ENCODE measurements at regions not wholly inside any gene's neighbourhood (a gene's known extent, or its start where the extent isn't known, plus 50 kb on each side); places are given as distances from the start of the nearest gene placed in this dataset.

- peak; percentile 18 for DNase-seq
These were observed 370.5 kb upstream of the PBX1 start for GRCh38 chr1:164188497-164188896.

- DNase-seq, result no peak
These were observed 367.8 kb upstream of the PBX1 start for GRCh38 chr1:164191191-164191590.

GRCh38 chr1:164210211-164210739 lies 348.7 kb upstream of the PBX1 start:
- no peak for DNase-seq

- no peak for DNase-seq
These were observed 335.6 kb upstream of the PBX1 start for GRCh38 chr1:164223378-164223777.

GRCh38 chr1:164225011-164225410 lies 334.0 kb upstream of the PBX1 start:
- no peak for DNase-seq

- DNase-seq, result no peak
These were observed 332.0 kb upstream of the PBX1 start for GRCh38 chr1:164226977-164227376.

GRCh38 chr1:164228928-164229327 lies 330.1 kb upstream of the PBX1 start:
- peak; percentile 72 for DNase-seq

GRCh38 chr1:164233149-164233548 lies 325.8 kb upstream of the PBX1 start:
- no peak for DNase-seq

- DNase-seq, result no peak
These were observed 318.9 kb upstream of the PBX1 start for GRCh38 chr1:164240081-164240480.

GRCh38 chr1:164250365-164250764 lies 308.6 kb upstream of the PBX1 start:
- DNase-seq, result no peak

GRCh38 chr1:164256456-164256855 lies 302.5 kb upstream of the PBX1 start:
- no peak for DNase-seq

- no peak for DNase-seq
These were observed 297.2 kb upstream of the PBX1 start for GRCh38 chr1:164261691-164262240.

- DNase-seq, result no peak
These were observed 295.4 kb upstream of the PBX1 start for GRCh38 chr1:164263540-164263939.

GRCh38 chr1:164265232-164265631 lies 293.8 kb upstream of the PBX1 start:
- DNase-seq, result no peak

GRCh38 chr1:164272156-164272555 lies 286.8 kb upstream of the PBX1 start:
- DNase-seq, result no peak

- no peak for DNase-seq
These were observed 262.8 kb upstream of the PBX1 start for GRCh38 chr1:164296172-164296571.

- DNase-seq, result no peak
These were observed 250.9 kb upstream of the PBX1 start for GRCh38 chr1:164308101-164308500.

GRCh38 chr1:164310166-164310565 lies 248.8 kb upstream of the PBX1 start:
- no peak for DNase-seq

GRCh38 chr1:164311377-164311776 lies 247.6 kb upstream of the PBX1 start:
- DNase-seq, result no peak

GRCh38 chr1:164320790-164321731 lies 237.9 kb upstream of the PBX1 start:
- DNase-seq, result peak; percentile 49

- no peak for DNase-seq
These were observed 233.2 kb upstream of the PBX1 start for GRCh38 chr1:164325786-164326185.

GRCh38 chr1:164333387-164333786 lies 225.6 kb upstream of the PBX1 start:
- no peak for DNase-seq

- DNase-seq, result no peak
These were observed 221.6 kb upstream of the PBX1 start for GRCh38 chr1:164337394-164337793.

- DNase-seq, result no peak
These were observed 221.1 kb upstream of the PBX1 start for GRCh38 chr1:164337885-164338284.

Data from NCI-H2227 treated with DMSO at 0.1 percent for 48 hours (cell line).